ENCODE measurements at regions not wholly inside any gene's neighbourhood (a gene's known extent, or its start where the extent isn't known, plus 50 kb on each side); places are given as distances from the start of the nearest gene placed in this dataset.
"Not testable (repeated sequence)": the region's sequence is repeated elsewhere in the genome, so short reads cannot be mapped to it uniquely, and the experiment has no call there.

- no peak for DNase-seq (ENCODE audit: low spot score)
Observed at GRCh38 chr4:179692222-179692621, 2250.0 kb upstream of the AGA start.

GRCh38 chr4:179695175-179695574 is 2252.9 kb upstream of the AGA start:
- DNase-seq (ENCODE audit: low spot score), result no peak

- DNase-seq (ENCODE audit: low spot score), result no peak
Observed at GRCh38 chr4:179698321-179698720, 2256.1 kb upstream of the AGA start.

- DNase-seq (ENCODE audit: low spot score), result no peak
Observed at GRCh38 chr4:179709961-179710624, 2267.9 kb upstream of the AGA start.

- DNase-seq (ENCODE audit: low spot score), result no peak
Observed at GRCh38 chr4:179719766-179720450, 2277.7 kb upstream of the AGA start.

- DNase-seq (ENCODE audit: low spot score), result not testable (repeated sequence)
Observed at GRCh38 chr4:179726491-179726890, 2284.3 kb upstream of the AGA start.

- no peak for DNase-seq (ENCODE audit: low spot score)
Observed at GRCh38 chr4:179728305-179728704, 2286.1 kb upstream of the AGA start.

- DNase-seq (ENCODE audit: low spot score), result not testable (repeated sequence)
Observed at GRCh38 chr4:179736820-179737219, 2294.6 kb upstream of the AGA start.

GRCh38 chr4:179738822-179739221 is 2296.6 kb upstream of the AGA start:
- DNase-seq (ENCODE audit: low spot score), result no peak

GRCh38 chr4:179747218-179747910 is 2305.1 kb upstream of the AGA start:
- no peak for DNase-seq (ENCODE audit: low spot score)

- no peak for DNase-seq (ENCODE audit: low spot score)
Observed at GRCh38 chr4:179748837-179749236, 2306.6 kb upstream of the AGA start.

- DNase-seq (ENCODE audit: low spot score), result no peak
Observed at GRCh38 chr4:179750374-179750773, 2308.1 kb upstream of the AGA start.

GRCh38 chr4:179751669-179752068 is 2309.4 kb upstream of the AGA start:
- DNase-seq (ENCODE audit: low spot score), result no peak

GRCh38 chr4:179755322-179755721 is 2313.1 kb upstream of the AGA start:
- no peak for DNase-seq (ENCODE audit: low spot score)

GRCh38 chr4:179757641-179758040 is 2315.4 kb upstream of the AGA start:
- no peak for DNase-seq (ENCODE audit: low spot score)

- DNase-seq (ENCODE audit: low spot score), result no peak
Observed at GRCh38 chr4:179762840-179763239, 2320.6 kb upstream of the AGA start.

GRCh38 chr4:179766938-179767337 is 2324.7 kb upstream of the AGA start:
- DNase-seq (ENCODE audit: low spot score), result no peak

GRCh38 chr4:179768996-179769395 is 2326.8 kb upstream of the AGA start:
- DNase-seq (ENCODE audit: low spot score), result no peak

GRCh38 chr4:179797738-179798137 is 2355.5 kb upstream of the AGA start:
- no peak for DNase-seq (ENCODE audit: low spot score)

GRCh38 chr4:179803857-179804256 is 2361.6 kb upstream of the AGA start:
- no peak for DNase-seq (ENCODE audit: low spot score)

- no peak for DNase-seq (ENCODE audit: low spot score)
Observed at GRCh38 chr4:179804440-179804839, 2362.2 kb upstream of the AGA start.

- no peak for DNase-seq (ENCODE audit: low spot score)
Observed at GRCh38 chr4:179817317-179817716, 2375.1 kb upstream of the AGA start.

GRCh38 chr4:179823342-179823741 is 2381.1 kb upstream of the AGA start:
- no peak for DNase-seq (ENCODE audit: low spot score)
